Esophagus mucosa (tissue), 1 donor: ENCODE measurements at regions not wholly inside any gene's neighbourhood (a gene's known extent, or its start where the extent isn't known, plus 50 kb on each side); places are given as distances from the start of the nearest gene placed in this dataset.
"Not testable (repeated sequence)": the region's sequence is repeated elsewhere in the genome, so short reads cannot be mapped to it uniquely, and the experiment has no call there.

Experiments
- ATAC-seq: fragments of 200-7000 bp; cut with Tn5 transposase; one replicate; pipeline ENCODE4 v1.9.1; 2020
- donor health status: DM: yes; HTN: yes; CAD: no.

GRCh38 chr7:82624337-82624736 is 180.8 kb upstream of the CACNA2D1 start:
- ATAC-seq, result no peak

- no peak for ATAC-seq
These were observed 180.2 kb upstream of the CACNA2D1 start for GRCh38 chr7:82623812-82624211.

GRCh38 chr7:82617156-82617555 is 173.6 kb upstream of the CACNA2D1 start:
- no peak for ATAC-seq

- ATAC-seq, result no peak
These were observed 172.6 kb upstream of the CACNA2D1 start for GRCh38 chr7:82616059-82616728.

- no peak for ATAC-seq
These were observed 171.9 kb upstream of the CACNA2D1 start for GRCh38 chr7:82615527-82615926.

- no peak for ATAC-seq
These were observed 166.2 kb upstream of the CACNA2D1 start for GRCh38 chr7:82609746-82610145.

GRCh38 chr7:82605247-82605864 is 161.8 kb upstream of the CACNA2D1 start:
- ATAC-seq, result no peak

GRCh38 chr7:82602066-82602465 is 158.5 kb upstream of the CACNA2D1 start:
- no peak for ATAC-seq

- no peak for ATAC-seq
These were observed 157.0 kb upstream of the CACNA2D1 start for GRCh38 chr7:82600531-82600930.

GRCh38 chr7:82599895-82600294 is 156.3 kb upstream of the CACNA2D1 start:
- ATAC-seq, result no peak

- no peak for ATAC-seq
These were observed 155.4 kb upstream of the CACNA2D1 start for GRCh38 chr7:82598958-82599357.

GRCh38 chr7:82595795-82596194 is 152.2 kb upstream of the CACNA2D1 start:
- not testable (repeated sequence) for ATAC-seq

GRCh38 chr7:82595176-82595575 is 151.6 kb upstream of the CACNA2D1 start:
- ATAC-seq, result no peak

- no peak for ATAC-seq
These were observed 151.1 kb upstream of the CACNA2D1 start for GRCh38 chr7:82594665-82595064.

- peak; percentile 89 for ATAC-seq
These were observed 150.2 kb upstream of the CACNA2D1 start for GRCh38 chr7:82593780-82594179.

- ATAC-seq, result no peak
These were observed 148.8 kb upstream of the CACNA2D1 start for GRCh38 chr7:82592416-82592815.

GRCh38 chr7:82579047-82579446 is 135.5 kb upstream of the CACNA2D1 start:
- no peak for ATAC-seq

- no peak for ATAC-seq
These were observed 134.9 kb upstream of the CACNA2D1 start for GRCh38 chr7:82578430-82578829.

GRCh38 chr7:82572195-82572880 is 128.8 kb upstream of the CACNA2D1 start:
- peak; percentile 41 for ATAC-seq

GRCh38 chr7:82571047-82571446 is 127.5 kb upstream of the CACNA2D1 start:
- ATAC-seq, result not testable (repeated sequence)

- ATAC-seq, result no peak
These were observed 124.3 kb upstream of the CACNA2D1 start for GRCh38 chr7:82567841-82568240.

- ATAC-seq, result no peak
These were observed 123.8 kb upstream of the CACNA2D1 start for GRCh38 chr7:82567356-82567755.

- no peak for ATAC-seq
These were observed 123.2 kb upstream of the CACNA2D1 start for GRCh38 chr7:82566752-82567151.
